ENCODE measurements at regions not wholly inside any gene's neighbourhood (a gene's known extent, or its start where the extent isn't known, plus 50 kb on each side); places are given as distances from the start of the nearest gene placed in this dataset.

GRCh38 chr15:92232876-92233275, 160.8 kb upstream of the ST8SIA2 start:
- TF ChIP-seq CTCF (conservative IDR thresholded peaks at IDR 0.05; ENCODE audit: low read depth, low read length) (no peak), MXI1 (IDR thresholded peaks at IDR 0.05; ENCODE audit: borderline replicate concordance, low read depth, low read length) (no peak), POLR2A (IDR thresholded peaks at IDR 0.05; ENCODE audit: low read depth, low read length) (no peak), CEBPB (IDR thresholded peaks at IDR 0.05; ENCODE audit: low read depth, low read length) (no peak), CHD1 (IDR thresholded peaks at IDR 0.05; ENCODE audit: low read depth, low read length) (no peak), MAZ (IDR thresholded peaks at IDR 0.05; ENCODE audit: borderline replicate concordance, low read depth, low read length) (no peak), SMC3 (IDR thresholded peaks at IDR 0.05; ENCODE audit: low read depth, low read length) (no peak), RAD21 (IDR thresholded peaks at IDR 0.05; ENCODE audit: low read length) (no peak), RFX5 (IDR thresholded peaks at IDR 0.05; ENCODE audit: low read depth, low read length) (no peak), USF2 (IDR thresholded peaks at IDR 0.05; ENCODE audit: low read depth, low read length) (no peak), FOS (IDR thresholded peaks at IDR 0.05; ENCODE audit: low read depth, low read length) (no peak), RCOR1 (IDR thresholded peaks at IDR 0.05; ENCODE audit: insufficient replicate concordance, low read length) (no peak), MAFK (IDR thresholded peaks at IDR 0.05; ENCODE audit: low read depth, low read length) (no peak)
- TF ChIP-seq, protein P1, sequence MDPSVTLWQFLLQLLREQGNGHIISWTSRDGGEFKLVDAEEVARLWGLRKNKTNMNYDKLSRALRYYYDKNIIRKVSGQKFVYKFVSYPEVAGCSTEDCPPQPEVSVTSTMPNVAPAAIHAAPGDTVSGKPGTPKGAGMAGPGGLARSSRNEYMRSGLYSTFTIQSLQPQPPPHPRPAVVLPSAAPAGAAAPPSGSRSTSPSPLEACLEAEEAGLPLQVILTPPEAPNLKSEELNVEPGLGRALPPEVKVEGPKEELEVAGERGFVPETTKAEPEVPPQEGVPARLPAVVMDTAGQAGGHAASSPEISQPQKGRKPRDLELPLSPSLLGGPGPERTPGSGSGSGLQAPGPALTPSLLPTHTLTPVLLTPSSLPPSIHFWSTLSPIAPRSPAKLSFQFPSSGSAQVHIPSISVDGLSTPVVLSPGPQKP (IDR thresholded peaks at IDR 0.05; ENCODE audit: borderline replicate concordance, low read depth, low read length), result no peak

Measured in IMR-90 (cell line).